ENCODE measurements at regions not wholly inside any gene's neighbourhood (a gene's known extent, or its start where the extent isn't known, plus 50 kb on each side); places are given as distances from the start of the nearest gene placed in this dataset.

DNA sequence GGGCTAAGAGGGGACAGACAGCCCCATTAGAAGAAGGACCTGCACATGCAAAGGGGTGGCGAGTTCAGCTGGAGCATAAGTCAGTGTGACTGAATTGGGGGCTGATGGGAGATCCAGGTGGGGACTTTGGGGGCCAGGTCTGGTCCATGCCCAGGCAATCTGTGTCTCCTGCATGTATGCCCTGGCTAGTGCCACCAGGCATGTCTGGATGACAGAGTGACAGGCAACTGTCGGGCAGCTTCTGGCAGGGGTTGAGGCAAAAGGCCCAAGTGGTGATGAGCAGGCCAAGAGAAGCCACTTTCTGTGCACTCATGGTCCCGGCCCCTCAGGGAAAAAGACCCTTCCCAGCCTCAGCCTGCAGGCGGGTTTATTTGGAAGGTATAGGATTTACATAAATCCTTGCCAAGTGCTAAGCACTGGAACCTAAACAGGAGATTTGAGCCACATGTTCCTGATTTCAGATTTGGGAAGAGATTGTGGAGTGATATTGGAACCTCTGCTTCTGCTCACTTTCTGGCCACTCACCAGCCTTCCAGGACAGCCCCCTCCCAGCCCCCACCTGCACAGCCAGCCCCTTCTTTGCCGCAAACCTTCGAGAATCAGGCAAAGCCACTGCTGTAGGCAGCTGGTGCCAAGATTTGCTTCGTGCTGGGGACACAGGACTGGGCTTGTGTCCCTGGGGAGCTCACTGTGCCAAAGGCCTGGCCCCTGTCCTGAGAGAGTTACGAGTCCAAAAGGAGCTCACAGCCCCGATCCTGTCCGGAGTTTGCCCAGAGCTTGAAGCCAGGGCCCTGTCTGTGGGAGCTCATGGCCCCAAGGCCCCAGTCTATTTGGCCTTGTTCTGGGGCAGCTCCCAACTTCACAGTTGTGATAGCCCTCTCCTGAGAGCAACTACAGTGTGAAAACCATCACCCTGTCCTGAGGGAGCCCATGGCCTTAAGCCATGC is 232.5 kb upstream of the RTL1 start:
- Histone ChIP-seq H3K4me3 (no peak overlapping the region), H3K27ac (no peak overlapping the region), H3K9me3 (no peaks in the 10 kb centered on the region), H3K4me1 (no peaks in the 10 kb centered on the region), H3K27me3 (peaks cover 0 to 9% of the 10 kb centered on the region in 2 donors), H3K36me3 (no peaks in the 10 kb centered on the region)
- peak in 1 of 2 donors; percentile 60 for DNase-seq
- intact Hi-C loops (cut with DNase I; ENCODE audit: low total_unique reads) = no loop called here
- TF ChIP-seq, protein P1, sequence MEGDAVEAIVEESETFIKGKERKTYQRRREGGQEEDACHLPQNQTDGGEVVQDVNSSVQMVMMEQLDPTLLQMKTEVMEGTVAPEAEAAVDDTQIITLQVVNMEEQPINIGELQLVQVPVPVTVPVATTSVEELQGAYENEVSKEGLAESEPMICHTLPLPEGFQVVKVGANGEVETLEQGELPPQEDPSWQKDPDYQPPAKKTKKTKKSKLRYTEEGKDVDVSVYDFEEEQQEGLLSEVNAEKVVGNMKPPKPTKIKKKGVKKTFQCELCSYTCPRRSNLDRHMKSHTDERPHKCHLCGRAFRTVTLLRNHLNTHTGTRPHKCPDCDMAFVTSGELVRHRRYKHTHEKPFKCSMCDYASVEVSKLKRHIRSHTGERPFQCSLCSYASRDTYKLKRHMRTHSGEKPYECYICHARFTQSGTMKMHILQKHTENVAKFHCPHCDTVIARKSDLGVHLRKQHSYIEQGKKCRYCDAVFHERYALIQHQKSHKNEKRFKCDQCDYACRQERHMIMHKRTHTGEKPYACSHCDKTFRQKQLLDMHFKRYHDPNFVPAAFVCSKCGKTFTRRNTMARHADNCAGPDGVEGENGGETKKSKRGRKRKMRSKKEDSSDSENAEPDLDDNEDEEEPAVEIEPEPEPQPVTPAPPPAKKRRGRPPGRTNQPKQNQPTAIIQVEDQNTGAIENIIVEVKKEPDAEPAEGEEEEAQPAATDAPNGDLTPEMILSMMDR (IDR thresholded peaks at IDR 0.05) = no peak

DNA sequence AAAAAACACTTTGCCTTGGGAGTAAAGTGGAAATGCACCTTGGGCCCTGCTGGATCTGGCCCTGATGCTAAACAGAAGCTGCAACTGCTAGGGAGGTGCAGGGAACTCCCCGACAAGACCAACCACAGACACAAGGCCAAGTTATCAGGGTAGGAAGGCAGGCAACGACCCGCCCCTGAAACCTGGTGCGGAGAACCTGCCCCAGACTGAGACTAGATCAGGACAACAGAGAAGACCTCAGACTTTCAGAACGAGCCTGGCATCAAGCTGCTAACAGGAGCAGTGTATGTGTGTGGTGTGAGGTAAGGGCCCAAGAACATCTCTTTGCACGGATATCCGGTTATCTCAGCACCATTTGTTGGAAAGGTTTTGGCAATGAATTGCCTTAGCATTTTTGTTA is 233.7 kb upstream of the RTL1 start:
- intact Hi-C loops (cut with DNase I; ENCODE audit: low total_unique reads) = no loop called here

DNA sequence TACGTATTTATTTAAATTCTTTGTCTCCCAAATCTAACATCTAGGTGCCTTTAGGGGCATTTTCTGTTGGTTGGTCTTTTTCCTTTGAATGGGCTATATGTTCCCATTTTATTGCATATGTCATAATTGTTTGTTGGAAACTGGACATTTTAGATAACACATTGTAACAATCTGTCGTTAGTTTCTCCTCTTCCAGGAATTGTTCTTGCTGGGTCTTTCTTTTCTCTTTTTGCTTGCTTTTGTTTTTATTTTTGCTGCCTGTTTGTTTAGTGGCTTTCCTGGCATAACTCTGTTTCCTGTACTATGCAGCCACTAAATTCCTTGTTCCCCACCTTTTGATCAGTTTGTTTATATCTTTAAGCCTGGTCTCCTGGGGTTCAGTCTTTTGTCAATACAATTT is 244.3 kb upstream of the RTL1 start:
- Histone ChIP-seq H3K9me3 (peaks cover 0 to 6% (median 0%) of the 10 kb centered on the region in 3 donors), H3K27ac (no peak overlapping the region), H3K27me3 (peaks cover 0 to 14% of the 10 kb centered on the region in 2 donors), H3K4me3 (no peak overlapping the region), H3K4me1 (no peaks in the 10 kb centered on the region), H3K36me3 (no peaks in the 10 kb centered on the region)
- TF ChIP-seq, protein P1 (IDR thresholded peaks at IDR 0.05) = no peak
- no peak for DNase-seq
- intact Hi-C loops (cut with DNase I; ENCODE audit: low total_unique reads) = no loop called here

More for the DNA sequence above, 233.7 kb upstream of the RTL1 start:
- Histone ChIP-seq H3K9me3 (peaks cover 0 to 3% (median 0%) of the 10 kb centered on the region in 3 donors), H3K4me3 (no peak overlapping the region), H3K27ac (no peak overlapping the region), H3K27me3 (peaks cover 0 to 3% of the 10 kb centered on the region in 2 donors), H3K36me3 (no peaks in the 10 kb centered on the region), H3K4me1 (no peaks in the 10 kb centered on the region)
- no peak for DNase-seq
- TF ChIP-seq, protein P1 (IDR thresholded peaks at IDR 0.05) = no peak

DNA sequence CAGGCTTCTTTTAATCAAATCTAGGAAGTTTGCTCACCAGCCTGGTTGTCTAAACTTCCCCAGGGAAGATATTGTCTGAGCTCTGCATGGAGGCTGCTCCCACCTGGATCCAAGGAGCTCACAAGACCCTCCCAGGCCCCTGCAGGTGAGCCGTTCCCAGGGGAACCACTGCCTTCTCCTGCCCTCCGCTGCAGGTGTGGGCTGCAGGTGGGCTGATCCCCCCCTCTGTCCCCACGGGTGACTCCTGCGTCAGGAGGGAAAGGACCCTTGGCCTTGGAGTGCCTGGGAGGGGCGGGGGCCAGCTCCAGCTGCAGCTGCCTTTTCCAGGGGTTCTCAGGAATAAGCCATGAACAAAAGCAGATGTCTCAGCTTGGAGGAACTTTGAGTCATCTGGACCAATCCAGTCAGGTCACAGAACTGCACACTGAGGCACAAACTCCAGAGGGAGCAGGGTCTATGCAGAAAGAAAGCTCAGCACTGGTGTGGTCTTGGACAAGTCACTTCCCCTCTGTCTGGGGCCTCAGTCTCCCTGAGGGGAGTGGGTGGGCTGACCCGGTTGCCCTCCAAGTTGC is 246.6 kb upstream of the RTL1 start:
- no peak overlapping the region for H3K27ac ChIP-seq
- H3K9me3 ChIP-seq = peaks cover 0 to 6% (median 0%) of the 10 kb centered on the region in 3 donors
- intact Hi-C loops (cut with DNase I; ENCODE audit: low total_unique reads) = no loop called here
- H3K4me1 ChIP-seq = no peaks in the 10 kb centered on the region
- peaks cover 0 to 15% of the 10 kb centered on the region in 2 donors for H3K27me3 ChIP-seq
- H3K4me3 ChIP-seq = no peak overlapping the region
- DNase-seq = no peak
- H3K36me3 ChIP-seq = no peaks in the 10 kb centered on the region
- TF ChIP-seq, protein P1 (IDR thresholded peaks at IDR 0.05) = no peak

DNA sequence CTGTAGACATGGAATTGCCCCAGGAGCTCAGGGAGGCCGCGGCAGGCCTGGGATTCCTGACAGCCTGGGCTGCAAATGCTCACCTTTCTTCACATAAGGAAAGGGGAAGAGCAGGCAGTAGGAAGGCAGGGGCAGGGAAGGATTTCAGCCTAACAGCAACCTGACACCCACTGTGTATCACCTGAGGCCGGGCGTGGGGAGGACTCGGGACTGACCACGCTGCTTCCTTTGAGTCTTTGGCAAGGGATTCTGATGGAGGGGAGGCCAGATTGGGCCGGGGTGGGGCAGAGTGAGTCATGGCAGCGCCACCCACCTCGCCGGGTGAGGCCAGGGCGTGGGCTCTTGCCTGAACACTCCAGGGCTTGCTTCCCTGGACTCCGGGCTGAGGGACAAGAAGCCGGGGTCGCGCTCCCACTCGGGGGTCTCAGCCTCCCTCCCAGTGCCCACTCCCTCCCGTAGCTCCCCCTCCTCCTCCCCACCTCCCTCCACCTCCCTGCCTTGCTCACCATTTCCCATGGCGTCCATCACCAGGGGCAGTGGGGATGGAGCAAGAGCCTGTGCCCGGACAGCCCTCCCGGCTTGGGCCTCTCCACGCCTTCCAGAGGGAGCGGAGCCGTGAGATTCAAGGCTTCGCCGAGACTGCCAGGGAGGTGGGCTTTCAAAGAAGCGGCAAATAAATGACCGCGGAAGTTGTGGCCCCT is 247.9 kb upstream of the RTL1 start:
- H3K4me3 ChIP-seq = peak overlapping the region in 1 of 2 donors; percentile 11
- H3K27me3 ChIP-seq = peaks cover 0 to 15% of the 10 kb centered on the region in 2 donors
- TF ChIP-seq, protein P1 (IDR thresholded peaks at IDR 0.05) = no peak
- intact Hi-C loops (cut with DNase I; ENCODE audit: low total_unique reads) = no loop called here
- DNase-seq = no peak
- H3K4me1 ChIP-seq = no peaks in the 10 kb centered on the region
- H3K9me3 ChIP-seq = peaks cover 0 to 2% (median 0%) of the 10 kb centered on the region in 3 donors
- H3K27ac ChIP-seq = no peak overlapping the region
- H3K36me3 ChIP-seq = no peaks in the 10 kb centered on the region

Data from tibial artery (tissue), 4 donors.